ENCODE measurements at regions not wholly inside any gene's neighbourhood (a gene's known extent, or its start where the extent isn't known, plus 50 kb on each side); places are given as distances from the start of the nearest gene placed in this dataset.

GRCh38 chr10:107450056-107450455 is 285.6 kb upstream of the SORCS1 start:
- TF ChIP-seq RNF2 (IDR thresholded peaks at IDR 0.05; ENCODE audit: borderline replicate concordance, low read depth), result no peak
- no peak for TF ChIP-seq RCOR1 (IDR thresholded peaks at IDR 0.05; ENCODE audit: low read depth, low read length)
- TF ChIP-seq POLR2A (IDR thresholded peaks at IDR 0.05; ENCODE audit: low read length), result no peak
- TF ChIP-seq, protein P1, sequence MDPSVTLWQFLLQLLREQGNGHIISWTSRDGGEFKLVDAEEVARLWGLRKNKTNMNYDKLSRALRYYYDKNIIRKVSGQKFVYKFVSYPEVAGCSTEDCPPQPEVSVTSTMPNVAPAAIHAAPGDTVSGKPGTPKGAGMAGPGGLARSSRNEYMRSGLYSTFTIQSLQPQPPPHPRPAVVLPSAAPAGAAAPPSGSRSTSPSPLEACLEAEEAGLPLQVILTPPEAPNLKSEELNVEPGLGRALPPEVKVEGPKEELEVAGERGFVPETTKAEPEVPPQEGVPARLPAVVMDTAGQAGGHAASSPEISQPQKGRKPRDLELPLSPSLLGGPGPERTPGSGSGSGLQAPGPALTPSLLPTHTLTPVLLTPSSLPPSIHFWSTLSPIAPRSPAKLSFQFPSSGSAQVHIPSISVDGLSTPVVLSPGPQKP (IDR thresholded peaks at IDR 0.05; ENCODE audit: low read depth, low read length), result no peak
- no peak for TF ChIP-seq CTCF (IDR thresholded peaks at IDR 0.05)
- TF ChIP-seq MYC (IDR thresholded peaks at IDR 0.05; ENCODE audit: borderline replicate concordance, low read length), result no peak
- no peak for TF ChIP-seq CEBPB (IDR thresholded peaks at IDR 0.05)
- TF ChIP-seq HOXA7 (CRISPR knock-in tag; IDR thresholded peaks at IDR 0.05), result no peak
- no peak for TF ChIP-seq RAD21 (conservative IDR thresholded peaks at IDR 0.05 in 1 of 2, IDR thresholded peaks at IDR 0.05 in 1 of 2)
- TF ChIP-seq ZFP36 (IDR thresholded peaks at IDR 0.05; ENCODE audit: borderline replicate concordance, partially characterized antibody), result no peak
- TF ChIP-seq MAFK (IDR thresholded peaks at IDR 0.05; ENCODE audit: partially characterized antibody), result no peak
- TF ChIP-seq ZNF302 (CRISPR knock-in tag; IDR thresholded peaks at IDR 0.05), result no peak
- TF ChIP-seq PHF8 (IDR thresholded peaks at IDR 0.05; ENCODE audit: borderline replicate concordance, low read depth), result no peak
